HG03575 (cell line): ENCODE measurements at regions not wholly inside any gene's neighbourhood (a gene's known extent, or its start where the extent isn't known, plus 50 kb on each side); places are given as distances from the start of the nearest gene placed in this dataset.

Experiments
- ATAC-seq: cut with Tn5 transposase; IDR thresholded peaks from one replicate; pipeline ENCODE4 v1.9.1; 2021; ENCODE audit not compliant: unreplicated experiment, insufficient number of reproducible peaks, low FRiP score; ENCODE audit errors: extremely low read depth

GRCh38 chr6:159101656-159102055 is 56.9 kb upstream of the TAGAP start:
- no peak for ATAC-seq

DNA sequence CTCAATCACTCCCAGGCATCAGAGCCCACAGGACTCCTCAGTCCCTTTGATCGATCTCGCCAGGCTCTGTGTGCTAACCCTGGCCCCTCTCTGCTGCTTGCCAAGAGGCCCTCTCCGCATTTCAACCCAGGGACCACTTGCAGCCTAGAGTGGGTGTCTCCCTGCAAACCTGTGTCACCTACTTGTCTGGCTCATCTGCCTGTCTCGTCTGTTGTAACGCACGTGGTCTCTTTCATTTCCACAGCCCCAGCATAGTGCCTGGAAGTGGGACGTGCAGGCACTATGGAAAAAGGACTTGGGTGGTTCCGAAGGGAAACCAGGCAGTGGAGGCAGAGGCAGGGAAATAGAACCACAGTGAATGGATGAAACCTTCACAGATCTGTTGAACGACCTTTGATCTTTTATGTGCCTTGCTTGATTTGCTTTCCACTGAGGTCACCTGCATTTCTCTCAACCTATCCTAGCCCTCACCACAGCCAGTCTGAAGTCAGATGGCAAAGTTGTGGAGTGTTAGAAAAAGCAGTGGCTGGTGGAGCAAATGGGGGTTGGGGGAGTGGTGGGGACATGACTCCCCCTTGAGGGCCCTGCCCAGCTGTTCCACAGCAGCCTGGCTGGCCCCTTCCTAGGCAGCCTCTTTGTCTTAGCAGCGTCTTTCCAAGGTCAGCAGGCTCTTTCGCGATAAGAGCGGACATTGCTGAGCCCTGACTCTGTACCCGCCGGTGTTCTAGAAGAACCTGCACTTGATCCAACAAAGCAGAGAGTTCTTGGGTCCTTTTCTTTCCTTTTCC is 55.8 kb upstream of the TAGAP start:
- ATAC-seq = no peak

DNA sequence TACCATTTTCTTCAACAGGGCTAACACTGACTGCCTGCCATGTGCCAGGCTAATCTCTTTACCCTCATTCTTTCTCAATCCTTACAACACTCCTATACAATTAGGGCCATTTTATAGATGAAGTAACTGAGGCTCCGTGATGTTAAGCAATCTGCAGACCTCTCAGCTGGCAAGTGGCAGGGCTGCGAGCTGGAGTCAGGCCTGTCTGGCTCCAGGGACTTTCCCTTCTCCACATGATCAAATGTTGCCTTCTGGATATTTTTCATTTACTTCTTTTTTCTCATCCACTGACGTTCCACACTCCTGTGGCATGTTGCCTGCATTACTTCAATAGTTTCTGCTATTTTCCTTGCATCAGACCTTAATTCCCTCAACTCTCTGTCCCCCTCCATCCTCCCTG is 55.2 kb upstream of the TAGAP start:
- no peak for ATAC-seq

DNA sequence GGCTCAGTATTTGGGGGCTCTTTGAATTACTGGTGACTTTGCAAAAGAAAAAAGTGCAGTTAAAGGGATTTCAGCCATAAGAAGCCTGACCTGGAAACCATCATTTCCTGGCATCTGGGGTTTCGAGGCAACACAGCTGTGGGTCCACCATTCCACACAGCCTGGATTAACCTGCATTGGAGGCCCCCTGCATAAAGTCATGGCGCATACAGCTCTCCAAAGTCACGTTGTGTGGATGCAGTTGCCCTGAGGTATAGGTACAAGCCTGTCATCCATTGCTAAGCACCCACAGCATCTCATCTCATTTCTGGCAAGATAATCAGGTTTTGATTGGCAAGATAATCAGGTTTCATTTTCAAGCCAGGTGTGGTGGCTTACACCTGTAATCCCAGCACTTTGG is 54.5 kb upstream of the TAGAP start:
- no peak for ATAC-seq

- ATAC-seq = no peak
Measured at GRCh38 chr6:159098636-159099106, 53.9 kb upstream of the TAGAP start.

- ATAC-seq = no peak
Measured at GRCh38 chr6:159097256-159097655, 52.5 kb upstream of the TAGAP start.

GRCh38 chr6:159095616-159096015 is 50.8 kb upstream of the TAGAP start:
- ATAC-seq = no peak

DNA sequence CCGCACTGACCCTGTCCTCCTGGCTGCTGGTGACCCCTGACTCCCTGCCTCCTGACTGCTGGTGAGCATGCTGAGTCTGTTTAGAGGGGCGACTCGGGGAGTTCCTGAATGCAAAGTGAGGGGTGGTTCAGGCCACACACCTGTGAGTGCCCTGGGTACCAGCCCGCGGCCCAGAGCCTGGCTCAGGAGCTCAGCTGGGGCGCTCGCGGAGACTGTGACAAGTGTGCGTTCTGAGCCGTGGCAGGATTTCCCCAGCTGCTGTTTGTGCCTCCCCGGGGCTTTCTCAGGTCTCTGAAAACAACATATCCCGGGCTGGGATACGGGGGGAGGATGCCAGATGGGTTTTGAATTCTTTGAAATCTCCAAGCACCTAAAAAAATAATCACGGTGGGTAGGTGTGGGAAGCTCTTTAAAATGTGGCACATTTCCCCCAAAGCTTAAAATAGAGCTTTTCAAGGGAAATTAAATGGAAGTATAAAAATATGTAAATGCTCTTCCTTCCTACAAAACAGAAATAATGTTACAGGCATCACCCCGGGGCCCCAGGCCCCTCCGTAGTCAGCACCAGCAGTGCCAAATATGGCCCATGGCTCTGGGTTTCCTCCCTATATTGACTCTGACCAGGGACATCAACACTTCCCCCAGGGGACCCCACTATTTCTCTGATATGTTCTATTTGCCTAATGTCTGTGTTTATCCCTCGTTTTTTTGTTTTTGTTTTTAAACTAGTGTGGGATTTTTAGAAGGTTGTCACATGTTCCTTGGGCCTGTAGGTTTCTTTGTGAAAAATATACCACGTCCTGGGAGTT is 49.9 kb upstream of the TAGAP start:
- ATAC-seq = no peak
